ENCODE measurements at regions not wholly inside any gene's neighbourhood (a gene's known extent, or its start where the extent isn't known, plus 50 kb on each side); places are given as distances from the start of the nearest gene placed in this dataset.

DNA sequence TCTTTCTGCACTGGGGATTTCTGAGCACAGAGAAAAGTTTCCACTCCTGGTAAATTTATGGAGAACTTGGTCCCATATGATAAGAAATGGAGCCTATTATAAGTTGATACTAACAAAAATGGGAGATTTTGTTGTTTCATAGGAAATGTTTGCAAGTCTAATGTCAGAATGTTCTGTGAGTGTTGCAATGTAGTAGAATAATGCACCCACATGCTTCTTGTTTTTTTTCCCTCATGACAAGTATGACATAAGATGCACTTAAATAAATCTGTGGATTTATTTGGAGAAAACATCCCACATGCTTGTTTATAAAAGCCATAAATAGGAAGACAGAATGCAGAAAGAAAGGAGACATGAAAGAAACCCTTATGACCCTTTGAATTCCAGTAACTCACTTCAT lies 50.8 kb upstream of the KCNJ6 start:
- TF ChIP-seq, protein P1, sequence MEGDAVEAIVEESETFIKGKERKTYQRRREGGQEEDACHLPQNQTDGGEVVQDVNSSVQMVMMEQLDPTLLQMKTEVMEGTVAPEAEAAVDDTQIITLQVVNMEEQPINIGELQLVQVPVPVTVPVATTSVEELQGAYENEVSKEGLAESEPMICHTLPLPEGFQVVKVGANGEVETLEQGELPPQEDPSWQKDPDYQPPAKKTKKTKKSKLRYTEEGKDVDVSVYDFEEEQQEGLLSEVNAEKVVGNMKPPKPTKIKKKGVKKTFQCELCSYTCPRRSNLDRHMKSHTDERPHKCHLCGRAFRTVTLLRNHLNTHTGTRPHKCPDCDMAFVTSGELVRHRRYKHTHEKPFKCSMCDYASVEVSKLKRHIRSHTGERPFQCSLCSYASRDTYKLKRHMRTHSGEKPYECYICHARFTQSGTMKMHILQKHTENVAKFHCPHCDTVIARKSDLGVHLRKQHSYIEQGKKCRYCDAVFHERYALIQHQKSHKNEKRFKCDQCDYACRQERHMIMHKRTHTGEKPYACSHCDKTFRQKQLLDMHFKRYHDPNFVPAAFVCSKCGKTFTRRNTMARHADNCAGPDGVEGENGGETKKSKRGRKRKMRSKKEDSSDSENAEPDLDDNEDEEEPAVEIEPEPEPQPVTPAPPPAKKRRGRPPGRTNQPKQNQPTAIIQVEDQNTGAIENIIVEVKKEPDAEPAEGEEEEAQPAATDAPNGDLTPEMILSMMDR (IDR thresholded peaks at IDR 0.05) = no peak
- Histone ChIP-seq H3K4me1 (no peaks in the 10 kb centered on the region), H3K36me3 (no peaks in the 10 kb centered on the region), H3K4me3 (no peak overlapping the region), H3K9me3 (no peaks in the 10 kb centered on the region), H3K27ac (no peak overlapping the region), H3K27me3 (peaks cover 0 to 28% (median 15%) of the 10 kb centered on the region in 7 donors)
- ATAC-seq (no peak), DNase-seq (no peak)
- intact Hi-C loops (cut with DNase I) = no loop called here

DNA sequence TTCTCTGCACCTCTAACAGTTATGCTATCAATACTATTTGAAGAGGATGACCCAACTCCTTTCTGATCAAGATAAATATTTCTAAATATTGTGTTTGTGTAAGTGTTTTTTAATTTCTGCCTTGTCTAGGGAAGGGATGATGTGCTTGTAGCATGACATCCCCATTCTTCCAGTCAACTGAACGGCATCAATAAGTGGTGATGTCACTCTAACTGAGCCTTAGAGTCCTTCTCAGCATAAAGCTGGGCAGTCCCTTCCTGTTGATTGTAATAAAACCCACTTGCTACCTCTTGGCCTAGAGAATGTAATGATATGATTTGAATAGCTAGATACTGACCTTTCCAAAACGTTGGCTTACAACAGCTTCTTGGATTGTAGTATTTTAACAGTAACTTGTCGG lies 52.5 kb upstream of the KCNJ6 start:
- DNase-seq = no peak
- 86 to 88% methylated on average over 3 of the region's 3 CpGs for WGBS, 2 donors
- no peak overlapping the region for H3K27ac ChIP-seq
- ATAC-seq = no peak
- H3K4me3 ChIP-seq = no peak overlapping the region
- H3K27me3 ChIP-seq = peaks cover 0 to 42% (median 28%) of the 10 kb centered on the region in 7 donors
- no peaks in the 10 kb centered on the region for H3K4me1 ChIP-seq
- TF ChIP-seq, protein P1 (IDR thresholded peaks at IDR 0.05) = no peak
- H3K36me3 ChIP-seq = no peaks in the 10 kb centered on the region
- intact Hi-C loops (cut with DNase I) = no loop called here
- no peaks in the 10 kb centered on the region for H3K9me3 ChIP-seq

DNA sequence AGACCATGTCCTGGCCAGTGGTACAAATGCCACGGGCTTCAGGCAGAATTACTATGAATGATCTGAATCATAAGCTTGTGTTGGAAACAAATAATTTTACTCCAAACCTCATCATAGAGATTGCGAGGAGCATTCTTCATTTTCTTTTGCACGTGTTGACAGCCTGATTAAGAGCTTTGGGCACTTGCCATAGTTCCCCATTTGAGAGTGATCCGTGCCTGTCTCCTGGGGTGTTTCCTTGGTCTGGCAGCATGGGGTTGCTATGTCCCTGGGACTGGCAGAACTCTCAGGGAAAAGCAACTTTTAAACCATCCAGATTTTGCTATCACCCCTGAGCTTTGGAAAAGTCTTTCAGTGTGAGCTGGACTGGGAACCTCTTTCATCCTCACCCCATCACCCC lies 54.3 kb upstream of the KCNJ6 start:
- intact Hi-C loops (cut with DNase I) = no loop called here
- ATAC-seq = peak in 1 of 8 donors; percentile 37
- no peak overlapping the region for H3K4me3 ChIP-seq
- no peaks in the 10 kb centered on the region for H3K9me3 ChIP-seq
- peaks cover 0 to 37% (median 25%) of the 10 kb centered on the region in 7 donors for H3K27me3 ChIP-seq
- WGBS, 2 donors = 16 to 38% methylated on average over 4 of the region's 4 CpGs
- H3K36me3 ChIP-seq = no peaks in the 10 kb centered on the region
- H3K27ac ChIP-seq = no peak overlapping the region
- H3K4me1 ChIP-seq = no peaks in the 10 kb centered on the region
- TF ChIP-seq, protein P1 (IDR thresholded peaks at IDR 0.05) = no peak
- no peak for DNase-seq

DNA sequence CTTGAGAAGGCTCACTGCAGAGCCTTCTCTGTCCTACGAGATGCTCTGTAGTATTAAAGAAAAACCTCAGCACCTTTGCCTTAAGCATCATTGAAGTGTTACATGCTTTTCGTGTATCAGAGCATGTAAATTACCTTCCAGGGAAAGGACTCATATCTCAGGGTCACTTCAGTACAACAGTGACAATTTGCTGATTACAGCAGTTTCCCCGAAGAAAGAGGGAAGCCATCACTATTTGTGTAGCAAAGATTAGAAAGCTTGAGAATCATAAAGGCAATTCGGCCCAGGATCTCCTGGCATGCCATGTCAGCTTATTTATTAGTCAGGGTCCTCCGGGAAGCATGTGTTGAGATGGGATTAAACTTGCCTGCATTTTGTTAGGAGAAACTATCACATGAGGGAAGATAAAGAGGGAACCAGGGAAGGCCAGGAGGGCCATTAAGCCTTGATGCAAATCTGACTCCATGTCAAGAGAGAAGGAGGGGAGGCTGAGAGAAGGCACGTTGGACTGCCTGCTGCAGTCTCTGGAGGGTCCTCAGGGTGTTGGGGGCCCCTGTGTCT lies 55.2 kb upstream of the KCNJ6 start:
- WGBS, 2 donors = 32 to 38% methylated on average over 6 of the region's 6 CpGs
- TF ChIP-seq, protein P1 (IDR thresholded peaks at IDR 0.05) = no peak
- no peaks in the 10 kb centered on the region for H3K9me3 ChIP-seq
- no peak overlapping the region for H3K27ac ChIP-seq
- H3K4me3 ChIP-seq = no peak overlapping the region
- ATAC-seq (no peak), DNase-seq (no peak)
- intact Hi-C loops (cut with DNase I) = no loop called here
- no peaks in the 10 kb centered on the region for H3K4me1 ChIP-seq
- H3K27me3 ChIP-seq = peaks cover 0 to 37% (median 25%) of the 10 kb centered on the region in 7 donors
- no peaks in the 10 kb centered on the region for H3K36me3 ChIP-seq

Measured in heart right ventricle (tissue), 16 donors.